Mucosa of rectum (tissue), 2 donors: ENCODE measurements at regions not wholly inside any gene's neighbourhood (a gene's known extent, or its start where the extent isn't known, plus 50 kb on each side); places are given as distances from the start of the nearest gene placed in this dataset.

ENCODE experiments used
- H3K27ac ChIP-seq, 2 donors: one replicate each; pipeline ENCODE4 v1.7.0; 2013; ENCODE audit warnings: inconsistent platforms in 2 of 2, low read depth in 2 of 2, low read length in 2 of 2
- H3K27me3 ChIP-seq, 2 donors: one replicate each; pipeline ENCODE4 v1.7.0; 2013; ENCODE audit warnings: low read length in 2 of 2; ENCODE audit not compliant: control insufficient read depth in 2 of 2, insufficient read depth in 2 of 2
- H3K36me3 ChIP-seq, 2 donors: one replicate each; pipeline ENCODE4 v1.7.0; 2013; ENCODE audit warnings: low read length in 2 of 2; ENCODE audit not compliant: control insufficient read depth in 2 of 2, insufficient read depth in 2 of 2
- H3K4me1 ChIP-seq, 2 donors: one replicate each; pipeline ENCODE4 v1.7.0; 2013; ENCODE audit warnings: low read length in 2 of 2, mild to moderate bottlenecking in 1 of 2; ENCODE audit not compliant: control insufficient read depth in 2 of 2, insufficient read depth in 2 of 2
- H3K4me3 ChIP-seq, 2 donors: one replicate each; pipeline ENCODE4 v1.7.0; 2013; ENCODE audit warnings: low read length in 2 of 2
- H3K9ac ChIP-seq, 2 donors: one replicate each; pipeline ENCODE4 v1.7.0; 2013; ENCODE audit warnings: low read length in 2 of 2, low read depth in 1 of 2, mild to moderate bottlenecking in 1 of 2
- H3K9me3 ChIP-seq, 2 donors: one replicate each; pipeline ENCODE4 v1.7.0; 2013; ENCODE audit warnings: low read length in 2 of 2; ENCODE audit not compliant: control insufficient read depth in 2 of 2
- donor health status: healthy.
- donor health status: Normal muscosa, but diverticular disease.

DNA sequence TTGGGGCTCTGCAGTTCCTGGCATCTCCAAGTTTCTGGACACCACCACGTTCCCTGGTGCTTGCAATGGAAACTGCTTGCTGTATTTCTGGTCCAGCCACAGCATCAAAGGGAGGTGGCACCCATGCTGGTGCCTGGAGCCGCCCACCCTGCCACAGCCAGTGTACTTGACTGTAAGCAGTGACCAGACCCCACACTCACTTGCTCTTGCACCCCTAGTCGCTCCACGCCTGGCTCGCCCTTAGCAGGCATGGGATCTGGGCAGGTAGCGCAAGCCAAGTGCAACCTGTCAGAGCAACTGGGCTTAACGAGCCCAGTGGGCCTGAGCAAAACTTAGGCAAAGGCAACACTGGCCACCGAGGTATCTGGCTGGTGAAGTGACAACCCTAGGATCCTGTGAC lies 648.2 kb upstream of the PCDH9 start:
- Histone ChIP-seq H3K36me3 (no peaks in the 10 kb centered on the region), H3K27me3 (no peaks in the 10 kb centered on the region), H3K4me3 (no peak overlapping the region), H3K27ac (no peak overlapping the region), H3K9ac (no peak overlapping the region), H3K9me3 (no peaks in the 10 kb centered on the region), H3K4me1 (no peaks in the 10 kb centered on the region)

GRCh38 chr13:67877031-67877430 lies 646.9 kb upstream of the PCDH9 start:
- H3K9me3 ChIP-seq, result no peaks in the 10 kb centered on the region
- H3K4me3 ChIP-seq, result no peak overlapping the region
- H3K27ac ChIP-seq, result no peak overlapping the region
- H3K9ac ChIP-seq, result no peak overlapping the region
- H3K4me1 ChIP-seq, result no peaks in the 10 kb centered on the region
- H3K27me3 ChIP-seq, result no peaks in the 10 kb centered on the region
- no peaks in the 10 kb centered on the region for H3K36me3 ChIP-seq

DNA sequence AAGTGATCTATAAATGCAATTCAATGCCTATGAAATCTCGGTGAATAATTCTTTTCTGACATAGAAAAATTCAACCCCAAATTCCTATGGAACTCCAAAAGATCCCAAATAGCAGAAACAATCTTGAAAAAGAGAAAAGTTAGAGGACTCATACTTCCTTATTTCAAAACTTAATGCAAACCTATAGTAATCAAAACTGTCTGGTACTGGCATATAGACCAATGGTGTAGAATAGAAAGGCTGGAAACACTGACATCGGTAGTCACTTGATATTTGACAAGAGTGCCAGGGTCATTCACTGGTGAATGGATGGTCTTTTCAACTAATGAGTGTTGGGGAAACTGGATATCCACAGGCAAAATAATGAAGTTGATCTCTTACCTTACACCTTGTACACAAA lies 637.1 kb upstream of the PCDH9 start:
- no peaks in the 10 kb centered on the region for H3K27me3 ChIP-seq
- no peaks in the 10 kb centered on the region for H3K9me3 ChIP-seq
- no peaks in the 10 kb centered on the region for H3K36me3 ChIP-seq
- no peak overlapping the region for H3K27ac ChIP-seq
- H3K4me1 ChIP-seq, result no peaks in the 10 kb centered on the region
- no peak overlapping the region for H3K4me3 ChIP-seq
- H3K9ac ChIP-seq, result no peak overlapping the region

GRCh38 chr13:67860315-67860714 lies 630.2 kb upstream of the PCDH9 start:
- H3K4me1 ChIP-seq, result no peaks in the 10 kb centered on the region
- H3K36me3 ChIP-seq, result no peaks in the 10 kb centered on the region
- no peaks in the 10 kb centered on the region for H3K27me3 ChIP-seq
- H3K9ac ChIP-seq, result no peak overlapping the region
- no peak overlapping the region for H3K4me3 ChIP-seq
- H3K9me3 ChIP-seq, result no peaks in the 10 kb centered on the region
- no peak overlapping the region for H3K27ac ChIP-seq

- H3K4me3 ChIP-seq, result no peak overlapping the region
- H3K36me3 ChIP-seq, result no peaks in the 10 kb centered on the region
- H3K9me3 ChIP-seq, result no peaks in the 10 kb centered on the region
- H3K4me1 ChIP-seq, result no peaks in the 10 kb centered on the region
- H3K27me3 ChIP-seq, result no peaks in the 10 kb centered on the region
- no peak overlapping the region for H3K27ac ChIP-seq
- H3K9ac ChIP-seq, result no peak overlapping the region
Observed at GRCh38 chr13:67859904-67860303, 629.8 kb upstream of the PCDH9 start.

- no peaks in the 10 kb centered on the region for H3K36me3 ChIP-seq
- no peak overlapping the region for H3K9ac ChIP-seq
- no peaks in the 10 kb centered on the region for H3K4me1 ChIP-seq
- H3K4me3 ChIP-seq, result no peak overlapping the region
- no peaks in the 10 kb centered on the region for H3K9me3 ChIP-seq
- H3K27me3 ChIP-seq, result no peaks in the 10 kb centered on the region
- no peak overlapping the region for H3K27ac ChIP-seq
Observed at GRCh38 chr13:67857581-67858310, 627.6 kb upstream of the PCDH9 start.

DNA sequence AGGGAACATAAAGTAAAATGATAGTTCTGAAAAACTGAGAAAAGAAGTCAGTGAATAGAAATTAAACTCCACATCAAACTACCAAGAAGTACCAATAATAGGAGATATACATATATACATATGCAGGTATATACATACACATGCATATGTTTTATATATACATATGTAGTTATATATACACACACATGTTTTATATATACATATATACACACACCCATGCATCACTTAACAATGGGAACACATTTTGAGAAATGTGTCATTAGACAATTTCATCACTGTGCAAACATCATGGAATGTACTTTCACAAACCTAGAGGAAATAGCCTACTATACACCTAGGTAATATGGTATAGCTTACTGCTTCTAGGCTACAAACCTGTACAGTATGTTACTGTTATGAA lies 626.8 kb upstream of the PCDH9 start:
- no peak overlapping the region for H3K9ac ChIP-seq
- no peaks in the 10 kb centered on the region for H3K4me1 ChIP-seq
- H3K4me3 ChIP-seq, result no peak overlapping the region
- H3K27ac ChIP-seq, result no peak overlapping the region
- H3K36me3 ChIP-seq, result no peaks in the 10 kb centered on the region
- no peaks in the 10 kb centered on the region for H3K9me3 ChIP-seq
- H3K27me3 ChIP-seq, result no peaks in the 10 kb centered on the region

GRCh38 chr13:67855741-67856238 lies 625.7 kb upstream of the PCDH9 start:
- Histone ChIP-seq H3K4me1 (no peaks in the 10 kb centered on the region), H3K9me3 (no peaks in the 10 kb centered on the region), H3K36me3 (no peaks in the 10 kb centered on the region), H3K27me3 (no peaks in the 10 kb centered on the region), H3K27ac (no peak overlapping the region), H3K9ac (no peak overlapping the region), H3K4me3 (no peak overlapping the region)

DNA sequence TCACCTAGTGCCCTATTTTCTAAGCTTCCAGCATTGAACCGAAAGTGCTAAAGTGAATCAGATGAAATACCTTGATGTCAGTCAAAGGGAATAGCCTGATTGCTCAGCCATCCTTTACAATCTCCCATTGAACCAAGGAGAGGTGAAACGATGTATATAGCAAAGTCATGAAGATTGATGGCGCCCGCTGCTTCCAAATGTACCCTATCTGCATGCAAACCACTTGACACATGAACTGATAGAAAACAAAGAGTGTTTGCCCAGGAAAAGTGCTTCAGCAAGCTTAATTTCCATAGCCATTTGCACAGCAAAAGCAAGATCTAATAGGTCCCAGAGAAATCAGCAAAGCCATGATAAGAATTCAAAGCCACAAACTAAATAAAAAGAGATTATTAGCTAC lies 624.9 kb upstream of the PCDH9 start:
- H3K36me3 ChIP-seq, result no peaks in the 10 kb centered on the region
- H3K27me3 ChIP-seq, result no peaks in the 10 kb centered on the region
- H3K9ac ChIP-seq, result no peak overlapping the region
- no peaks in the 10 kb centered on the region for H3K9me3 ChIP-seq
- no peak overlapping the region for H3K27ac ChIP-seq
- no peaks in the 10 kb centered on the region for H3K4me1 ChIP-seq
- no peak overlapping the region for H3K4me3 ChIP-seq

- no peak overlapping the region for H3K9ac ChIP-seq
Observed at GRCh38 chr13:67844574-67844973, 614.4 kb upstream of the PCDH9 start.

More at GRCh38 chr13:67844574-67844973, 614.4 kb upstream of the PCDH9 start:
- H3K27me3 ChIP-seq, result no peaks in the 10 kb centered on the region
- no peak overlapping the region for H3K27ac ChIP-seq
- no peaks in the 10 kb centered on the region for H3K9me3 ChIP-seq
- no peaks in the 10 kb centered on the region for H3K36me3 ChIP-seq
- no peak overlapping the region for H3K4me3 ChIP-seq
- no peaks in the 10 kb centered on the region for H3K4me1 ChIP-seq
